GM21786 (cell line): ENCODE measurements at regions not wholly inside any gene's neighbourhood (a gene's known extent, or its start where the extent isn't known, plus 50 kb on each side); places are given as distances from the start of the nearest gene placed in this dataset.
"Not testable (repeated sequence)": the region's sequence is repeated elsewhere in the genome, so short reads cannot be mapped to it uniquely, and the experiment has no call there.

Source experiments
- ATAC-seq: cut with Tn5 transposase; IDR thresholded peaks from one replicate; pipeline ENCODE4 v1.9.1; 2021; ENCODE audit not compliant: unreplicated experiment

GRCh38 chr2:223457301-223457700 is 144.9 kb downstream of the SCG2 start:
- ATAC-seq = no peak

- no peak for ATAC-seq
Observed at GRCh38 chr2:223459328-223459939, 142.7 kb downstream of the SCG2 start.

GRCh38 chr2:223460209-223460608 is 142.0 kb downstream of the SCG2 start:
- ATAC-seq = no peak

GRCh38 chr2:223460774-223461211 is 141.4 kb downstream of the SCG2 start:
- no peak for ATAC-seq

DNA sequence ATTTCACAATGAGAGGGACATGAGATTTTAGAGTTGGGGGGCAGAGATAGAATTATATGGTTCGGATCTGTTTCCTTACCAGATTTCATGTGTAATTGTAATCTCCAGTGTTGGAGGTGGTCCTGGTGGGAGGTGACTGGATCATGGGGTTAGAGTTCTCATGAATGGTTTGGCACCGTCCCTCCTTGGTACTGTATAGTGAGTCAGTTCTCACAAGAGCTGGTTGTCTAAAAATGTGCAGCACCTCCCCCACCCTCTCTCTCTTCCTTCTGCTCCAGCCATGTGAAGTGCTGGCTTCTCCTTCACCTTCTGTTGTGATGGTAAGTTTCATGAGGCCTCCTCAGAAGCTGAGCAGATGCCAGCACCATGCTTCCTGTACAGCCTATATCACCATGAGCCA is 138.1 kb downstream of the SCG2 start:
- ATAC-seq = no peak

GRCh38 chr2:223465793-223466192 is 136.4 kb downstream of the SCG2 start:
- ATAC-seq = no peak

GRCh38 chr2:223467196-223467595 is 135.0 kb downstream of the SCG2 start:
- ATAC-seq = no peak

GRCh38 chr2:223469270-223470046 is 132.7 kb downstream of the SCG2 start:
- ATAC-seq = no peak

GRCh38 chr2:223470602-223471001 is 131.6 kb downstream of the SCG2 start:
- no peak for ATAC-seq

- no peak for ATAC-seq
Observed at GRCh38 chr2:223472771-223473170, 129.4 kb downstream of the SCG2 start.

DNA sequence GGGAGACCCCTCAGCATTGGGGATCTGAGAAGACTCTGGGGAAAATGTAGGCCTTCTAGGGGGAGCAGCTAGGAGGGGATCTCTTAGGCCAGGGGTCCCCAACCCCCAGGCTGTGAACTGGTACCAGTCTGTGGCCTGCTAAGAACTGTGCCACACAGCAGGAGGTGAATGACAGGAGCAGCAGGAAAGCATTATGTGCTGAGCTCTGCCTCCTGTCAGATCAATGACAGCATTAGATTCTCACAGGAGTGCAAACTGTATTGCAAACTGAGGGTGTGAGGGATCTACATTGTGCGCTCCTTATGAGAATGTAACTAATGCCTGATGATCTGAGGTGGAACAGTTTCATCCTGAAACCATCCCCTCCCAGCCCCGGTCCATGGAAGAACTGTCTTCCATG is 127.3 kb downstream of the SCG2 start:
- ATAC-seq = no peak

DNA sequence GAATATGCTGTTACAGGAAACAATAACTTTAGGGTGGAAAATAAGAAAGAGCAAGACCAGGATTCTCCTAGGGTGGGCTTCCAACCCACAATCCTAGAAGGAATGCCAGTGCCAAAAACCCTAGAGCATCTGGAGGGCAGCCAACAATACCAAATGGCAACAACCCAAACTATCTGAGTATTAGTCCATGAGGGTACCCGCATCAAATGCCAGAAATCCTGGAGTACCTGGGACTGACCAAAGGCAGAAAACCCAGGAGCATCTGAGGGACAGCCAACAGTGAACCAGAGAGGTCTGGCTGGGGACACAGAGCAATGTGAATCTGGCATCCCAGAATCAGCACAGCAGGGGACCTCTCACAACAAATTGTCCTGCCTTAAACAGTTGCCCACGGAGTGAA is 126.3 kb downstream of the SCG2 start:
- no peak for ATAC-seq

DNA sequence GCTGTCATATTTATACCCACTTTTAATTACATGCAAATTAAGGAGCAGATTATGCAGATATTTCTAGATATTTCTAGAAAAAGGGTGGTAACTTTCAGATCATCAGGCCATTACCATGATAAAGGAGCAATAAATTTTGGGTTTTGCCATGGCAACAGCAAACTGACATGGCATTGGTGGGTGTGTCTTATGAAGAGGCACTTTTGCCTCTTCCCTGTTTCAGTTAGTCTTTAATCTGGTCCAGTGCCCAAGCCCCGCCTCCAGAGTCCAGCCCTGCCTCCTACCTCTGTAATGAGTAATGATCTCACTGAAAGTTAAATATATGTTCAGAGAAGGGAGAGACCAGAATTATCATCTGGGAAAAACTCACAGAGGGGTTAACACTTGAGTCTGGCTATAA is 124.8 kb downstream of the SCG2 start:
- no peak for ATAC-seq

GRCh38 chr2:223481486-223481885 is 120.7 kb downstream of the SCG2 start:
- ATAC-seq = no peak

GRCh38 chr2:223486751-223487150 is 115.4 kb downstream of the SCG2 start:
- ATAC-seq = no peak

- ATAC-seq = no peak
Observed at GRCh38 chr2:223487214-223487846, 114.8 kb downstream of the SCG2 start.

DNA sequence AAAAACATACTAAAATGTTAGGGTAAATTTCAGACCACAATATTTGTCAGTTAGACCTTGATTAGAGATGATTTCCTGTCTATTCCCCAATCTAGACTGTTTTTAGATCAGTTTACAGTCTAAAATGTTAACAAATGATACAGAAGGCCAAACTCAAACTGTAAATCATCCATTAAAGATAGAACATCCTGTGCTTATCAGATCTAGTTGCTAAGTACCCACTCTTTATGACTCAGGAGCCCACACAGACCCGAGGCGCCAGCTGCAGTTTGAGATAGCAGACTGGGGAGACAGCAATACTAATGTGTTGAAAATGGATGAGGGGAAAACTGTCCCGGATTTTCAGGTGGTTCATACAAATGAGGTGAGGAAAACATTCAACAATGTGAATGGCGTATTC is 113.3 kb downstream of the SCG2 start:
- no peak for ATAC-seq

GRCh38 chr2:223494496-223494895 is 107.7 kb downstream of the SCG2 start:
- no peak for ATAC-seq

GRCh38 chr2:223494942-223495341 is 107.2 kb downstream of the SCG2 start:
- no peak for ATAC-seq

- not testable (repeated sequence) for ATAC-seq
Observed at GRCh38 chr2:223496853-223497252, 105.3 kb downstream of the SCG2 start.

GRCh38 chr2:223500709-223501108 is 101.5 kb downstream of the SCG2 start:
- ATAC-seq = no peak

DNA sequence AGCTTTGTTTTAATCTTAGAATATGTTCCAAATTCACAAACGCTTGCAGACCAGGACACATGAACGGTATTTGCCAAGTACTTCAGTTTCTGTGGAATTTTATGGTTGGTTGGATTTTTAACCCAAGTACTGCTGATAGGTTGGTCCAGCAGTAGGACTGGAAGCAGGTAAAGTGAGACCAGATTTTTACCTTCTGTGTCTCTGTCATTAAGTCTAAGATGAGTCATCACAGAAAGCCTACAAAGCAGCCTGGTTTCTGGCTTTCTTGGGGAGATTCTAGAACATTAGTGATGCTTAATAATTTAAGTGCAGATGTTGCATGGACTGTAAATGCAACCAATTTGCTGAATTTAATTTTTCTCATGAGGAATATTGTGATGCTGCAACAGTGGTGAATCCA is 100.5 kb downstream of the SCG2 start:
- ATAC-seq = no peak
